ENCODE measurements at regions not wholly inside any gene's neighbourhood (a gene's known extent, or its start where the extent isn't known, plus 50 kb on each side); places are given as distances from the start of the nearest gene placed in this dataset.
A peak's percentile ranks its signal among the peaks of the same experiment; 100 is the strongest.
"Not testable (repeated sequence)": the region's sequence is repeated elsewhere in the genome, so short reads cannot be mapped to it uniquely, and the experiment has no call there.

GRCh38 chr7:93830141-93830925, 60.2 kb downstream of the TFPI2 start:
- DNase-seq = no peak

GRCh38 chr7:93828260-93828659, 62.3 kb downstream of the TFPI2 start:
- no peak for DNase-seq

- no peak for DNase-seq
These were observed 66.9 kb downstream of the TFPI2 start for GRCh38 chr7:93823621-93824020.

DNA sequence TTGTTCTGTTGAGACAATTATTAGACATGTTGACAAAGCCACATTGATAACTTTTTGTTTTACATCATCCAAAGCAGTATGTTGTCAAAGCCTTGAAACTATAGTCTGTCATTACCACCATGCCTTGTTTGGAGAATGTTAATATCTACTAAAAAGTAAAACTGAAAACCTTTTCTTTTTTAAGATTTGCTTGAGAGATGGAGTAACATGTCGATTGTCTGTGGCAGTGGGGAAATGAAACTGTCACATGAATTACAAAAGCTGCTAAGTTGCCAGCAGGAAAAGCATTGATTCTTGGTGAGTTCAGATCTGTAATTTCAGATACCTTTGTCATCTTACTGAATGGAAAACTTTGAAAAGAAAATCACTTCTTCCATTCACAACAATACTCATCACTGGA, 69.1 kb downstream of the TFPI2 start:
- no peak for DNase-seq

GRCh38 chr7:93819699-93820098, 70.9 kb downstream of the TFPI2 start:
- DNase-seq = no peak

- no peak for DNase-seq
These were observed 73.0 kb downstream of the TFPI2 start for GRCh38 chr7:93817526-93817925.

- DNase-seq = no peak
These were observed 73.5 kb downstream of the TFPI2 start for GRCh38 chr7:93817004-93817403.

- DNase-seq = no peak
These were observed 77.0 kb downstream of the TFPI2 start for GRCh38 chr7:93813514-93813913.

- DNase-seq = no peak
These were observed 78.5 kb downstream of the TFPI2 start for GRCh38 chr7:93812061-93812460.

DNA sequence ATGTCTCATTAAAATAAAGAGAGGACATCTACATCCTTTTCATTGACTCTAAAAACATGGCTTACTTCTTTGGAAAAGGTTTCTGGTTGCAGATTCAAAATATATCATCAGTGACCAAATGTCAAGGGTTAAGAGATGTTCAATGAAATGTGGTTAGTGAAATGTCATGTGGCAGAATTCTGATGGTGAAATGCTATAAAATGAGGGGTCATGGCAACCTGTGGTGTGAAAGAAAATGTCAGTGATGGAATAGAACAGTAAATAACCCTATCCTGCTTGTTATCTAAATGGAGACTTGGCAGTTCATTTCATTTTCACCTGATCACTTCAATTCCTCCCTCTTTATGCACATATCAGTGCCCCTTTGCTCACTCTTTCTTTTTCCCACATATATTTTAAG, 79.4 kb downstream of the TFPI2 start:
- DNase-seq = no peak

- no peak for DNase-seq
These were observed 80.0 kb downstream of the TFPI2 start for GRCh38 chr7:93810561-93810960.

DNA sequence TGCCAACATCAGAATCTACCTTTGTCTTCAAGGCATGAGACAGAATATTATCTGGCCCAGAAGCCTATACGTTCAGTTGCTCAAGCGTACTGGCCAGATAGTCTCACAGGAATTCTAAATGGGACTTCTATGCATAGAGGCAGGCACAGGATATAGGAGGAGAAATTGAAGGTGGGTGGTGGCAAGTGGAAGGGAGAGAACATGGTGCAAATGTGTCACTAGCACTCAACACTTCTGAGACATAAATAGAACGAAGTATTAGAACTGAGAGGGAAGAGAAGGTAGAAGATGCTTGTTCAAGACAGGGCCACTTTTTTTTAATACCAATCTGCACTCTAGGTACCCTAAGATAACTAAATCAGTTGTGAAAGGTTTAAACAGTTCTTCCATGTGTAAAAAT, 85.8 kb downstream of the TFPI2 start:
- no peak for DNase-seq

GRCh38 chr7:93799750-93800357, 90.7 kb downstream of the TFPI2 start:
- DNase-seq = peak; percentile 7

- not testable (repeated sequence) for DNase-seq
These were observed 97.4 kb downstream of the TFPI2 start for GRCh38 chr7:93793084-93793697.

DNA sequence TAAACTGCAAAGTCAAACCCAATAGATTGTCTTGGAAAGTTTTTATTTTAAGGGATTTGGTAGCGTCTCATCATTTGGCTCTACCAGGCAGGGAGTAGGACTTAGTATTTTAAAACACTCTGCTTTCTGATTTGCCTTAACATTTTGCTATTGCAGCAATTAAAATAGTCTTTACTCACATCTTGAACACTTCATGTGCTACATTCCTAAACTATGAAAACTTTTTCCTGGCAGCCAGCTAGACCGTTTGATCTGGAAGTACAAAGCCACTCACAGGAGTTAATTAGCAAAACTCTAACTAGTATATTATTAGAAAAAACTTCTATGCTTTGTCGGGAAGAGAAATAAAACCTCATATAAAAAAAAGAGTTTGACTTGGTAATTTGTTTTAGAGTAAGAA, 111.4 kb downstream of the TFPI2 start:
- no peak for DNase-seq

DNA sequence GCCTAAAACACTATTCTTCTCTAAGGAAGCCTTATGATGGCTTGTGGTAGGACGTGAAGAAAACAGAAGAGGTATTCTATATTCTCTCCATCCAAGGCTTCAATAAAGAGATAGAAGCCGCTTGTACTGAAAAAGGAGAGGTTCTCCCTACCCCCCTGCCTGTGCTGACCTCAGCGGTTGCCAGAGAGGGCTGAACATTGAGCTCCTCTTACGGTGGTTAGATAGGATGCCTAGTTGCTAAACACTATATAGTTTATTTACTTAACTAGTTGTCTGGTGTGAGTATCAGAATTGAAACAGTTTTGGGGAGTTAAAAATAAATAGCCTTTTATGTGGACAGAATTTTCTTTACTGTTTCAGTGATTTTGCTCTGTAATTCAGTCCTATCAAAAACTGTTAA, 112.2 kb downstream of the TFPI2 start:
- DNase-seq = no peak

DNA sequence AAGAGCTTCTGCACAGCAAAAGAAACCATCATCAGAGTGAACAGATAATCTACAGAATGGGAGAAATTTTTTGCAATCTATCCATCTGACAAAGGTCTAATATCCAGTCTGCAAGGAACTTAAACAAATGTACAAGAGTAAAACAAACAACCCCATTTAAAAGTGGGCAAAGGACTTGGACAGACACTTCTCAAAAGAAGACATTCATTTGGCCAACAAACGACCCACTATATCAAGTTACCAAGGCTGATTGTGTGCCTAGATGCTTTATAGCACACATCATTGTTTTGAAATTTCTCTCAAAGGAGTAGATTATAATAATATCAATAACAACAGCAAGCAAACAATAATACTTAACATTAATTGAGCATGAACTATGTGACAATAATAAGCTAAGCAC, 117.1 kb downstream of the TFPI2 start:
- no peak for DNase-seq

- DNase-seq = no peak
These were observed 125.1 kb downstream of the TFPI2 start for GRCh38 chr7:93765475-93765874.

- no peak for DNase-seq
These were observed 131.9 kb downstream of the TFPI2 start for GRCh38 chr7:93758631-93759030.

DNA sequence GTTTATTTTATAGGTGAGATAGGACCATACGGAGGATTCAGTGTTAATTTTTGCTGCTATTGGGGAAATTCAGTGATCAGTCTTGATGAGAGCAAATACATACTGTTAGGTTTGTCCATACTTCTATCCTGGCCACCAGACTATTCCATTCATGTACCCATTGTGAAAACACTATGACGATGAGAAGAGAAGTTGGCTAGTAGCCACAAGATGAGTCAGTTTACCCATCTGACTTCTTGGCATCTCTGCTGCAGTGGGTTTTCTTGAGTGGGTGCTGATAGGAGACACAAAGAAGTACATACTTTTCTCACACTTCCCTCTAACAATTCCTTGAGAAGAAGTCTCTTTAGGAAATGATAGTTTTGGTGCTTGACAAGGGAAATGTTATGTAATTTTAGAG, 133.1 kb downstream of the TFPI2 start:
- DNase-seq = no peak

DNA sequence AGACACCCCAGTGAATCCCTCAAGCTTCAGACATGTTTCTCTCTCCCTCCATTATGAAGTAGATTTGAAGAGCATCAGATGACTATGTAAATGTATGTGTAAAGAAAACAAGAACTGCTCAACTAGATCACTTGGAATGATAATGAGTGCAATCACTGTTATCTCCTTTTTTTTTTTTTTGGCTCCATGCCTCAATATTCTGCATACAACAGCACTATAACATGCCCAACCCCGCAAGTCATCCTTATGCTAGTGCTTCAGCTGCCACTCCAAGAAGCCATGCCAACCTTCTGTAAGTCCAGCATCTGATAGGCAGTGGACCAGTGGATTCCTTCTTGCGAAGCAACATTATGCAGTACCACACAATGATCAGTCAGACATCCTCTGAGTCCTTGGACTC, 133.7 kb downstream of the TFPI2 start:
- DNase-seq = no peak

- DNase-seq = no peak
These were observed 139.1 kb downstream of the TFPI2 start for GRCh38 chr7:93751421-93751820.

GRCh38 chr7:93750986-93751385, 139.6 kb downstream of the TFPI2 start:
- DNase-seq = no peak

- DNase-seq = no peak
These were observed 143.5 kb downstream of the TFPI2 start for GRCh38 chr7:93747019-93747418.

All from NCI-H524 treated with DMSO at 0.1 percent for 48 hours (cell line).